SK-N-SH treated with all-trans-retinoic acid at 6 μM for 48 hours (cell line): ENCODE measurements at regions not wholly inside any gene's neighbourhood (a gene's known extent, or its start where the extent isn't known, plus 50 kb on each side); places are given as distances from the start of the nearest gene placed in this dataset.

ENCODE experiments used
- ESRRG ChIP-seq: fragments of 250-450 bp; sonication (Bioruptor Pico); IDR thresholded peaks from 2 replicates; pipeline ENCODE4 v1.6.1; 2021; ENCODE audit warnings: mild to moderate bottlenecking
- TF ChIP-seq, protein P1 (sequence below): fragments of 250-450 bp; sonication (Bioruptor Pico); IDR thresholded peaks from 2 replicates; pipeline ENCODE4 v1.8.0; 2020; ENCODE audit warnings: mild to moderate bottlenecking, moderate library complexity, borderline replicate concordance

DNA sequence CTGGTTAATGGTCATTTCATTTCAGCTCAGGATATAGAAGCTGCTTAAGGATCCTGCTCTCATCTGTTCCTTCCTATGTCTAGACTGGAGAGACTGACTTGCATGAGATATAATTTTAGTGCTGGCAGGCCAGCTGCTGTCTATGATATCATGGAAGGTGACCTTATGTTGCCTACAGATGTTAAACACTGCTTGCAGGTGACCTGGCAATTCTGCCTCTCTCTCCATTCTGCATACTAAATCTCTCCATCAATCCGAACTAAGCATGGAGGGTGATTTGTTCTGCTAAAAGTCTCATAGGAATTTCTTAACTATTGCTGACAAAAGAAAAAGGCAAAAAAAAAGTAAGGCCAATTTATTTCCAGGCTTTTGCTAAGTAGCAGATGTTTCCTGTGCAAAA, 81.0 kb downstream of the CCNA1 start:
- TF ChIP-seq, protein P1, sequence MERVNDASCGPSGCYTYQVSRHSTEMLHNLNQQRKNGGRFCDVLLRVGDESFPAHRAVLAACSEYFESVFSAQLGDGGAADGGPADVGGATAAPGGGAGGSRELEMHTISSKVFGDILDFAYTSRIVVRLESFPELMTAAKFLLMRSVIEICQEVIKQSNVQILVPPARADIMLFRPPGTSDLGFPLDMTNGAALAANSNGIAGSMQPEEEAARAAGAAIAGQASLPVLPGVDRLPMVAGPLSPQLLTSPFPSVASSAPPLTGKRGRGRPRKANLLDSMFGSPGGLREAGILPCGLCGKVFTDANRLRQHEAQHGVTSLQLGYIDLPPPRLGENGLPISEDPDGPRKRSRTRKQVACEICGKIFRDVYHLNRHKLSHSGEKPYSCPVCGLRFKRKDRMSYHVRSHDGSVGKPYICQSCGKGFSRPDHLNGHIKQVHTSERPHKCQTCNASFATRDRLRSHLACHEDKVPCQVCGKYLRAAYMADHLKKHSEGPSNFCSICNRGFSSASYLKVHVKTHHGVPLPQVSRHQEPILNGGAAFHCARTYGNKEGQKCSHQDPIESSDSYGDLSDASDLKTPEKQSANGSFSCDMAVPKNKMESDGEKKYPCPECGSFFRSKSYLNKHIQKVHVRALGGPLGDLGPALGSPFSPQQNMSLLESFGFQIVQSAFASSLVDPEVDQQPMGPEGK, result no peak
- TF ChIP-seq ESRRG (CRISPR knock-in tag), result no peak
